H1 (cell line): ENCODE measurements at regions not wholly inside any gene's neighbourhood (a gene's known extent, or its start where the extent isn't known, plus 50 kb on each side); places are given as distances from the start of the nearest gene placed in this dataset.

Experiments
- CTCF ChIA-PET: fragments of 300-600 bp; sonication (Branson Sonifier 250); formaldehyde crosslinking; loops from one replicate; lab custom pipeline; 2021; ENCODE audit not compliant: partially characterized antibody; lab: Charles Lee
- POLR2A ChIA-PET: fragments of 300-600 bp; sonication (Branson Sonifier 250); formaldehyde crosslinking; loops from one replicate; lab custom pipeline; 2021; ENCODE audit warnings: inconsistent platforms; ENCODE audit not compliant: partially characterized antibody; lab: Charles Lee
- DNase-seq, 2 experiments: peaks; one replicate each; pipeline versions ENCODE4 v3.0.0 to v3.0.0-alpha.2; 2010 to 2022; ENCODE audit warnings: low spot score in 2 of 2, low read depth in 1 of 2, mixed read lengths in 1 of 2
- FAIRE-seq: peaks from 2 replicates; lab custom pipeline; 2011; peaks lifted over from hg19 to GRCh38; lab: Jason Lieb, UNC
- H2AFZ ChIP-seq: 2 replicates; pipeline ENCODE4 v1.8.1; 2012; ENCODE audit warnings: low read length, inconsistent platforms
- H2AK5ac ChIP-seq: 2 replicates; pipeline ENCODE4 v1.6.1; 2013; ENCODE audit warnings: low read depth, low read length
- H2BK120ac ChIP-seq: replicated peaks from 2 replicates; pipeline ENCODE3; 2013; ENCODE audit warnings: low read depth, low read length, inconsistent platforms
- H2BK12ac ChIP-seq: 2 replicates; pipeline ENCODE4 v1.6.1; 2013; ENCODE audit warnings: low read depth, low read length
- H2BK15ac ChIP-seq: 2 replicates; pipeline ENCODE4 v1.6.1; 2013; ENCODE audit warnings: low read length
- H2BK20ac ChIP-seq: 2 replicates; pipeline ENCODE4 v1.6.1; 2013; ENCODE audit warnings: low read length
- H2BK5ac ChIP-seq: 2 replicates; pipeline ENCODE4 v1.6.1; 2013; ENCODE audit warnings: low read depth, low read length
- H3K14ac ChIP-seq: 2 replicates; pipeline ENCODE4 v1.6.1; 2013; ENCODE audit warnings: inconsistent platforms; ENCODE audit not compliant: insufficient read length
- H3K18ac ChIP-seq: 2 replicates; pipeline ENCODE4 v1.6.1; 2013; ENCODE audit warnings: low read length; ENCODE audit errors: extremely low read depth
- H3K23ac ChIP-seq: 2 replicates; pipeline ENCODE4 v1.6.1; 2013; ENCODE audit warnings: inconsistent platforms; ENCODE audit not compliant: insufficient read length
- H3K23me2 ChIP-seq: 2 replicates; pipeline ENCODE4 v1.6.1; 2013; ENCODE audit warnings: low read depth, low read length
- H3K27ac ChIP-seq: 2 replicates; pipeline ENCODE4 v1.6.1; 2011; ENCODE audit warnings: low read depth, low read length, inconsistent platforms
- H3K27me3 ChIP-seq, 4 experiments: replicated peaks in 1 of 4; 1 replicate in 1 of 4; 2 replicates in 3 of 4; pipeline versions ENCODE4 v1.6.1 to v1.8.1; 2011 to 2013; ENCODE audit warnings: low read length in 3 of 4, mild to moderate bottlenecking in 3 of 4, inconsistent platforms in 2 of 4, mixed read lengths in 2 of 4, moderate library complexity in 1 of 4; ENCODE audit not compliant: control insufficient read depth in 3 of 4, insufficient read depth in 3 of 4; ENCODE audit errors: extremely low read depth in 1 of 4
- H3K36me3 ChIP-seq, 4 experiments: 2 replicates each; pipeline versions ENCODE4 v1.6.1 to v1.8.1; 2011 to 2013; ENCODE audit warnings: mild to moderate bottlenecking in 4 of 4, low read length in 3 of 4, moderate library complexity in 2 of 4, control low read depth in 1 of 4, inconsistent platforms in 1 of 4; ENCODE audit not compliant: insufficient read depth in 4 of 4, control insufficient read depth in 2 of 4
- H3K4ac ChIP-seq: replicated peaks from 2 replicates; pipeline ENCODE3; 2013; ENCODE audit warnings: low read length, low read depth, mixed read lengths, inconsistent platforms; ENCODE audit not compliant: insufficient read length
- H3K4me1 ChIP-seq, 4 experiments: replicated peaks in 1 of 4; 1 replicate in 1 of 4; 2 replicates in 3 of 4; pipeline versions ENCODE4 v1.6.1 to v1.8.1; 2011 to 2013; ENCODE audit warnings: low read length in 3 of 4, inconsistent platforms in 2 of 4, mixed read lengths in 1 of 4; ENCODE audit not compliant: insufficient read depth in 4 of 4, control insufficient read depth in 3 of 4
- H3K4me2 ChIP-seq, 2 experiments: 2 replicates each; pipeline versions ENCODE4 v1.6.1 to v1.8.1; 2011 to 2013; ENCODE audit warnings: low read depth in 2 of 2, low read length in 2 of 2, control low read depth in 1 of 2, inconsistent platforms in 1 of 2, mild to moderate bottlenecking in 1 of 2; ENCODE audit not compliant: insufficient read depth in 1 of 2
- H3K4me3 ChIP-seq, 4 experiments: fragments of 200-600, 300-600 bp in 1 of 4; sonication (generic), shearing (Covaris generic), sonication (Bioruptor Twin) in 1 of 4; 2 replicates each; pipeline versions ENCODE4 v1.5.1 to v1.8.1; 2011 to 2016; ENCODE audit warnings: low read length in 4 of 4, low read depth in 3 of 4, control low read depth in 2 of 4, inconsistent platforms in 2 of 4, mild to moderate bottlenecking in 2 of 4, mixed read lengths in 1 of 4, moderate library complexity in 1 of 4; ENCODE audit not compliant: insufficient read depth in 2 of 4; ENCODE audit errors: extremely low read depth in 1 of 4
- H3K56ac ChIP-seq: replicated peaks from 2 replicates; pipeline ENCODE3; 2013; ENCODE audit warnings: low read depth, mild to moderate bottlenecking, mixed read lengths, low read length, inconsistent platforms; ENCODE audit not compliant: insufficient read length
- H3K79me1 ChIP-seq: 2 replicates; pipeline ENCODE4 v1.6.1; 2013; ENCODE audit warnings: low read depth, low read length, control low read depth
- H3K79me2 ChIP-seq, 2 experiments: 2 replicates each; pipeline versions ENCODE4 v1.6.1 to v1.8.1; 2012 to 2013; ENCODE audit warnings: low read length in 2 of 2, mild to moderate bottlenecking in 2 of 2, inconsistent platforms in 1 of 2; ENCODE audit not compliant: insufficient read depth in 2 of 2, control insufficient read depth in 1 of 2
- H3K9ac ChIP-seq, 4 experiments: replicated peaks in 1 of 4; 1 replicate in 1 of 4; 2 replicates in 3 of 4; pipeline versions ENCODE4 v1.6.1 to v1.8.1; 2011 to 2013; ENCODE audit warnings: low read depth in 3 of 4, low read length in 3 of 4, control low read depth in 2 of 4, mild to moderate bottlenecking in 2 of 4, moderate library complexity in 2 of 4, inconsistent platforms in 1 of 4; ENCODE audit errors: extremely low read depth in 1 of 4
- H3K9me3 ChIP-seq, 2 experiments: 2 replicates each; pipeline versions ENCODE4 v1.6.1 to v1.8.1; 2012 to 2013; ENCODE audit warnings: mild to moderate bottlenecking in 2 of 2, moderate library complexity in 2 of 2, control low read depth in 1 of 2, inconsistent platforms in 1 of 2, low read depth in 1 of 2, low read length in 1 of 2, mixed read lengths in 1 of 2; ENCODE audit not compliant: insufficient read depth in 2 of 2
- H4K20me1 ChIP-seq, 2 experiments: replicated peaks in 1 of 2; 2 replicates each; pipeline versions ENCODE3 to v1.8.1; 2011 to 2013; ENCODE audit warnings: inconsistent platforms in 2 of 2, low read length in 2 of 2, mild to moderate bottlenecking in 1 of 2; ENCODE audit not compliant: insufficient read depth in 2 of 2, control insufficient read depth in 1 of 2
- H4K5ac ChIP-seq: 2 replicates; pipeline ENCODE4 v1.6.1; 2013; ENCODE audit warnings: low read length, low read depth, mixed read lengths, inconsistent platforms; ENCODE audit not compliant: insufficient read length
- H4K8ac ChIP-seq: 2 replicates; pipeline ENCODE4 v1.8.0; 2013; ENCODE audit warnings: mild to moderate bottlenecking, moderate library complexity, low read length, inconsistent platforms; ENCODE audit not compliant: insufficient read depth; ENCODE audit errors: extremely low read depth
- H4K91ac ChIP-seq: replicated peaks from 2 replicates; pipeline ENCODE3; 2013; ENCODE audit warnings: low read length, mixed read lengths, inconsistent platforms; ENCODE audit not compliant: insufficient read length
- CBX8 ChIP-seq: fragments of 300-800, 300-1000 bp; sonication (generic); IDR thresholded peaks from 2 replicates; pipeline ENCODE4 v1.7.1; 2016; ENCODE audit warnings: low read depth, low read length, borderline replicate concordance
- CEBPB ChIP-seq: IDR thresholded peaks from 2 replicates; pipeline ENCODE4 v1.6.1; 2012; ENCODE audit warnings: low read depth, low read length
- HDAC6 ChIP-seq: IDR thresholded peaks from one replicate; pipeline ENCODE4 v1.7.1; 2012; ENCODE audit warnings: low read depth, mild to moderate bottlenecking, inconsistent platforms, low read length, moderate library complexity
- WGBS, 2 experiments: shearing (Covaris generic) in 1 of 2; methylation state at CpG; one replicate each; pipeline versions ENCODE4 v1.1.6 to v1.1.7; 2013 to 2015; ENCODE audit warnings: low lambda C conversion rate in 2 of 2, mixed read lengths in 2 of 2, inconsistent platforms in 1 of 2, low coverage in 1 of 2, missing lambda C conversion rate in 1 of 2; ENCODE audit not compliant: insufficient replicate concordance in 2 of 2, insufficient coverage in 1 of 2, insufficient read length in 1 of 2; ENCODE audit errors: extremely low coverage in 1 of 2, missing lambda C conversion rate in 1 of 2; 5-methylcytosine and 5-hydroxymethylcytosine counted together

GRCh38 chr4:129675036-129675435, 579.1 kb downstream of the C4orf33 start:
- Histone ChIP-seq H2BK15ac (no peak overlapping the region), H3K79me1 (no peaks in the 10 kb centered on the region), H4K20me1 (no peaks in the 10 kb centered on the region), H3K27ac (no peak overlapping the region), H3K9me3 (peaks cover 7 to 11% of the 10 kb centered on the region in 2 experiments; a peak in 2 of 4 replicates), H2BK12ac (no peak overlapping the region), H4K91ac (no peak overlapping the region), H3K14ac (no peak overlapping the region), H2BK5ac (no peak overlapping the region), H3K23me2 (no peaks in the 10 kb centered on the region), H2BK120ac (no peak overlapping the region), H3K4me2 (no peak overlapping the region), H3K9ac (no peak overlapping the region), H2AK5ac (no peak overlapping the region), H3K4me3 (no peak overlapping the region), H3K56ac (no peak overlapping the region), H4K5ac (no peak overlapping the region), H3K18ac (no peak overlapping the region), H3K4ac (no peak overlapping the region), H2AFZ (no peak overlapping the region), H3K23ac (no peak overlapping the region), H3K4me1 (no peaks in the 10 kb centered on the region), H3K27me3 (no peaks in the 10 kb centered on the region), H3K79me2 (no peaks in the 10 kb centered on the region), H4K8ac (no peak overlapping the region), H3K36me3 (no peaks in the 10 kb centered on the region; a peak in 1 of 8 replicates), H2BK20ac (no peak overlapping the region)
- POLR2A ChIA-PET: no interaction called here
- DNase-seq: no peak
- 89% methylated on average over 1 of the region's 1 CpG; no CpG with 5 or more reads in 1 of the 2 experiments for WGBS, 2 experiments
- FAIRE-seq: no peak
- CTCF ChIA-PET: no interaction called here
- TF ChIP-seq CBX8 (no peak), HDAC6 (no peak), CEBPB (peak; percentile 85)
